HepG2 (cell line): ENCODE measurements at regions not wholly inside any gene's neighbourhood (a gene's known extent, or its start where the extent isn't known, plus 50 kb on each side); places are given as distances from the start of the nearest gene placed in this dataset.

Experiments used
- CTCF ChIP-seq: sonication (generic); formaldehyde crosslinking; IDR thresholded peaks from 2 replicates; pipeline ENCODE4 v1.5.0; 2020; ENCODE audit warnings: mild to moderate bottlenecking, missing genetic modification reagents, moderate library complexity
- ZNF652 ChIP-seq: IDR thresholded peaks from 2 replicates; pipeline ENCODE4 v1.6.1; 2016; ENCODE audit warnings: low read depth, borderline replicate concordance

- TF ChIP-seq CTCF (CRISPR knock-in tag), result no peak
- no peak for TF ChIP-seq ZNF652 (CRISPR knock-in tag)
Measured at GRCh38 chr9:82171271-82171670, 182.7 kb downstream of the SPATA31D1 start.
